ENCODE measurements at regions not wholly inside any gene's neighbourhood (a gene's known extent, or its start where the extent isn't known, plus 50 kb on each side); places are given as distances from the start of the nearest gene placed in this dataset.
A peak's percentile ranks its signal among the peaks of the same experiment; 100 is the strongest.

GRCh38 chr2:5230444-5230843 is 461.7 kb upstream of the SOX11 start:
- in situ Hi-C loops (cut with HindIII; ENCODE audit: low pct_ligation_motif_present, low sequenced_read_pairs) = no loop called here
- TF ChIP-seq CTCF (IDR thresholded peaks at IDR 0.05; ENCODE audit: low read depth, low read length, missing control alignments) = no peak
- no peak overlapping the region for H3K4me3 ChIP-seq (ENCODE audit: low read depth, low read length)
- no peaks in the 10 kb centered on the region for H3K36me3 ChIP-seq (replicated peaks)
- DNase-seq = no peak
- H3K27me3 ChIP-seq (replicated peaks) = no peaks in the 10 kb centered on the region
- no peak overlapping the region for H3K27ac ChIP-seq

- Histone ChIP-seq H3K27ac (no peak overlapping the region), H3K36me3 (replicated peaks) (no peaks in the 10 kb centered on the region), H3K4me3 (ENCODE audit: low read depth, low read length) (no peak overlapping the region), H3K27me3 (replicated peaks) (no peaks in the 10 kb centered on the region)
- in situ Hi-C loops (cut with HindIII; ENCODE audit: low pct_ligation_motif_present, low sequenced_read_pairs) = no loop called here
- no peak for DNase-seq
- no peak for TF ChIP-seq CTCF (IDR thresholded peaks at IDR 0.05; ENCODE audit: low read depth, low read length, missing control alignments)
Measured at GRCh38 chr2:5230855-5231254, 461.3 kb upstream of the SOX11 start.

- Histone ChIP-seq H3K4me3 (ENCODE audit: low read depth, low read length) (no peak overlapping the region), H3K27ac (no peak overlapping the region), H3K27me3 (replicated peaks) (no peaks in the 10 kb centered on the region), H3K36me3 (replicated peaks) (no peaks in the 10 kb centered on the region)
- TF ChIP-seq CTCF (IDR thresholded peaks at IDR 0.05; ENCODE audit: low read depth, low read length, missing control alignments) = no peak
- in situ Hi-C loops (cut with HindIII; ENCODE audit: low pct_ligation_motif_present, low sequenced_read_pairs) = no loop called here
- DNase-seq = no peak
Measured at GRCh38 chr2:5231287-5231686, 460.9 kb upstream of the SOX11 start.

GRCh38 chr2:5234563-5234962 is 457.6 kb upstream of the SOX11 start:
- no peaks in the 10 kb centered on the region for H3K36me3 ChIP-seq (replicated peaks)
- in situ Hi-C loops (cut with HindIII; ENCODE audit: low pct_ligation_motif_present, low sequenced_read_pairs) = no loop called here
- no peak overlapping the region for H3K4me3 ChIP-seq (ENCODE audit: low read depth, low read length)
- no peaks in the 10 kb centered on the region for H3K27me3 ChIP-seq (replicated peaks)
- H3K27ac ChIP-seq = no peak overlapping the region
- DNase-seq = no peak
- no peak for TF ChIP-seq CTCF (IDR thresholded peaks at IDR 0.05; ENCODE audit: low read depth, low read length, missing control alignments)

- H3K36me3 ChIP-seq (replicated peaks) = no peaks in the 10 kb centered on the region
- H3K4me3 ChIP-seq (ENCODE audit: low read depth, low read length) = no peak overlapping the region
- DNase-seq = no peak
- H3K27me3 ChIP-seq (replicated peaks) = no peaks in the 10 kb centered on the region
- in situ Hi-C loops (cut with HindIII; ENCODE audit: low pct_ligation_motif_present, low sequenced_read_pairs) = no loop called here
- TF ChIP-seq CTCF (IDR thresholded peaks at IDR 0.05; ENCODE audit: low read depth, low read length, missing control alignments) = no peak
- no peak overlapping the region for H3K27ac ChIP-seq
Measured at GRCh38 chr2:5235701-5236100, 456.5 kb upstream of the SOX11 start.

- Histone ChIP-seq H3K27ac (no peak overlapping the region), H3K36me3 (replicated peaks) (no peaks in the 10 kb centered on the region), H3K4me3 (ENCODE audit: low read depth, low read length) (no peak overlapping the region), H3K27me3 (replicated peaks) (no peaks in the 10 kb centered on the region)
- in situ Hi-C loops (cut with HindIII; ENCODE audit: low pct_ligation_motif_present, low sequenced_read_pairs) = no loop called here
- no peak for DNase-seq
- TF ChIP-seq CTCF (IDR thresholded peaks at IDR 0.05; ENCODE audit: low read depth, low read length, missing control alignments) = peak; percentile 33
Measured at GRCh38 chr2:5236249-5236648, 455.9 kb upstream of the SOX11 start.
